HEK293 (cell line): ENCODE measurements at regions not wholly inside any gene's neighbourhood (a gene's known extent, or its start where the extent isn't known, plus 50 kb on each side); places are given as distances from the start of the nearest gene placed in this dataset.
"Not testable (repeated sequence)": the region's sequence is repeated elsewhere in the genome, so short reads cannot be mapped to it uniquely, and the experiment has no call there.

Source experiments
- CTCF ChIA-PET: fragments of 350-600 bp; formaldehyde crosslinking; extraction: SDS; loops from one replicate; lab custom pipeline; 2021; ENCODE audit warnings: antibody characterized with exemption; lab: Yijun Ruan, JAX
- POLR2A ChIA-PET: fragments of 300-600 bp; formaldehyde crosslinking; extraction: SDS; loops from one replicate; lab custom pipeline; 2020; ENCODE audit warnings: antibody characterized with exemption, inconsistent platforms; lab: Yijun Ruan, JAX
- H3K27ac ChIP-seq: fragments of 200-500 bp; sonication (Bioruptor generic); 2 replicates; pipeline ENCODE4 v1.5.1; 2014; ENCODE audit warnings: low read depth, low read length, control low read depth, inconsistent platforms; ENCODE audit errors: extremely low read depth
- H3K36me3 ChIP-seq, 2 experiments: fragments of 200-500 bp in 1 of 2; sonication (Bioruptor generic) in 1 of 2; 1 replicate in 1 of 2; 2 replicates in 1 of 2; pipeline ENCODE4 v1.5.1; 2014 to 2017; ENCODE audit warnings: inconsistent platforms in 2 of 2, low read length in 2 of 2; ENCODE audit not compliant: control insufficient read depth in 2 of 2, insufficient read depth in 1 of 2
- H3K4me1 ChIP-seq: fragments of 200-500 bp; sonication (Bioruptor generic); 2 replicates; pipeline ENCODE4 v1.5.1; 2014; ENCODE audit warnings: mild to moderate bottlenecking, low read length, inconsistent platforms; ENCODE audit not compliant: control insufficient read depth, insufficient read depth
- H3K4me3 ChIP-seq: 2 replicates; pipeline ENCODE4 v1.5.1; 2011; ENCODE audit warnings: low read depth, mild to moderate bottlenecking, control low read depth, low read length, moderate library complexity
- H3K9me3 ChIP-seq: fragments of 200-500 bp; sonication (Bioruptor generic); 2 replicates; pipeline ENCODE4 v1.5.1; 2014; ENCODE audit warnings: low read depth, low read length, inconsistent platforms; ENCODE audit not compliant: control insufficient read depth, insufficient read depth
- HIC1 ChIP-seq: fragments of 450-650 bp; formaldehyde crosslinking; IDR thresholded peaks from 2 replicates; pipeline ENCODE4 v1.5.1; 2016; ENCODE audit warnings: missing biosample characterization, missing genetic modification characterization
- KLF8 ChIP-seq: fragments of 450-650 bp; formaldehyde crosslinking; IDR thresholded peaks from 2 replicates; pipeline ENCODE4 v1.5.1; 2016; ENCODE audit warnings: missing biosample characterization, missing genetic modification characterization
- RBAK ChIP-seq: fragments of 450-650 bp; formaldehyde crosslinking; IDR thresholded peaks from 2 replicates; pipeline ENCODE4 v1.5.1; 2016; ENCODE audit warnings: missing biosample characterization, missing genetic modification characterization
- REPIN1 ChIP-seq: fragments of 450-650 bp; formaldehyde crosslinking; IDR thresholded peaks from 2 replicates; pipeline ENCODE4 v1.5.1; 2017; ENCODE audit warnings: missing biosample characterization, missing genetic modification characterization, low read depth
- SETDB1 ChIP-seq: IDR thresholded peaks from one replicate; pipeline ENCODE4 v1.6.1; 2017; ENCODE audit warnings: mild to moderate bottlenecking, low read length, moderate library complexity, mixed read lengths; ENCODE audit not compliant: insufficient read length
- SP3 ChIP-seq: fragments of 450-650 bp; formaldehyde crosslinking; IDR thresholded peaks from 2 replicates; pipeline ENCODE4 v1.5.1; 2016; ENCODE audit warnings: missing biosample characterization, missing genetic modification characterization
- TCF7L2 ChIP-seq: IDR thresholded peaks from 2 replicates; pipeline ENCODE4 v1.6.1; 2011; ENCODE audit warnings: low read depth, mild to moderate bottlenecking, inconsistent platforms, low read length, moderate library complexity, borderline replicate concordance
- YY2 ChIP-seq: fragments of 450-650 bp; formaldehyde crosslinking; IDR thresholded peaks from 2 replicates; pipeline ENCODE4 v1.5.1; 2016; ENCODE audit warnings: missing biosample characterization, missing genetic modification characterization
- ZBTB21 ChIP-seq: fragments of 450-650 bp; formaldehyde crosslinking; IDR thresholded peaks from 2 replicates; pipeline ENCODE4 v1.5.1; 2017; ENCODE audit warnings: missing biosample characterization, missing genetic modification characterization
- ZNF140 ChIP-seq: fragments of 450-650 bp; formaldehyde crosslinking; IDR thresholded peaks from 2 replicates; pipeline ENCODE4 v1.5.1; 2016; ENCODE audit warnings: missing biosample characterization, missing genetic modification characterization
- ZNF169 ChIP-seq: fragments of 450-650 bp; formaldehyde crosslinking; IDR thresholded peaks from 2 replicates; pipeline ENCODE4 v1.5.1; 2016; ENCODE audit warnings: missing biosample characterization, missing genetic modification characterization
- ZNF175 ChIP-seq: fragments of 450-650 bp; formaldehyde crosslinking; IDR thresholded peaks from 2 replicates; pipeline ENCODE4 v1.5.1; 2016; ENCODE audit warnings: missing biosample characterization, missing genetic modification characterization
- ZNF223 ChIP-seq: fragments of 450-650 bp; formaldehyde crosslinking; IDR thresholded peaks from 2 replicates; pipeline ENCODE4 v1.5.1; 2016; ENCODE audit warnings: missing biosample characterization, missing genetic modification characterization
- ZNF23 ChIP-seq: fragments of 450-650 bp; formaldehyde crosslinking; IDR thresholded peaks from 2 replicates; pipeline ENCODE4 v1.5.1; 2016; ENCODE audit warnings: missing biosample characterization, missing genetic modification characterization, borderline replicate concordance
- ZNF501 ChIP-seq: fragments of 450-650 bp; formaldehyde crosslinking; IDR thresholded peaks from 2 replicates; pipeline ENCODE4 v1.5.1; 2016; ENCODE audit warnings: missing biosample characterization, missing genetic modification characterization
- ZNF670 ChIP-seq: fragments of 450-650 bp; formaldehyde crosslinking; IDR thresholded peaks from 2 replicates; pipeline ENCODE4 v1.5.1; 2016; ENCODE audit warnings: missing biosample characterization, missing genetic modification characterization, low read depth
- TF ChIP-seq, protein P1 (sequence below): fragments of 450-650 bp; formaldehyde crosslinking; IDR thresholded peaks from 2 replicates; pipeline ENCODE4 v1.5.1; 2016; ENCODE audit warnings: missing biosample characterization, missing genetic modification characterization
- TF ChIP-seq, protein P2 (sequence below): fragments of 450-650 bp; formaldehyde crosslinking; IDR thresholded peaks from 2 replicates; pipeline ENCODE4; 2016; ENCODE audit warnings: missing biosample characterization, missing genetic modification characterization

DNA sequence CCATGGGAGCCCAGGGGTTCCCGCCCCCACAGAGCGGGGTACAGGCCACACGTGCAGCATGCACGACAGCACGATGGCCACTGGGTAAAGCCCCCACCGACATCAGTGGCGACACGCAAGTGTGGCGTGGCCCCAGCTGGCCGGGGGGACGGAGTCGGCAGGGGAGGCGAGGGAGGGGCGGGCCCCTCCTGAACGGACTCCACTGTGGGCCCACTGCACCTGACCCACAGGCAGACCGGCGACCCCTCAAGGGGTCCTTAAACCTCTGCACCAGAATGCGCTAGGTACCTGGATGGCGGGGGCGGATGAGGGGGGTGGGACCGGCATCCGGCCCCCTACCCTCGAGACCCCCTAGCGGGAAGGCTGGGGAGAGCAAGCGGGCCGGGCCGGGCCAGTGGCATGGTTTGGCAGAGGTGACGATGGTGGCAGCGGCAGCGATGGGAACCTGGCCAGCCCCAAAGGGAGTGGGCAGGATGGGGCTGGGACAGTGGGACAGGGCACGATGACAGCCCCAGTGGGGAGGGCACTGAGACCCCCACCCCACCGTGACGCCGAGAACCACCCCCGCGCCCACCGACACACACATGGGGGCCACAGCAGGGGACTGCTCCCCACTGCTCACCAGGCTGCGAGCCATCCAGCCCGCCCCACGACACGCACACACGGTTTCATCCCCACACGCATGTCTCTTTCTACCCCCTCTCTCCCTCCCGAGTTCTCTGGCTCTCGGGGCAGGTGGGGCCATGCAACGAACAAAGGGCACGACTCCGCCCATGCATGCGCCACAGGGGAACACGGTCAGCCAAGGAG is 91.9 kb upstream of the ANKRD30BL start (continued):
- TF ChIP-seq, protein P1, sequence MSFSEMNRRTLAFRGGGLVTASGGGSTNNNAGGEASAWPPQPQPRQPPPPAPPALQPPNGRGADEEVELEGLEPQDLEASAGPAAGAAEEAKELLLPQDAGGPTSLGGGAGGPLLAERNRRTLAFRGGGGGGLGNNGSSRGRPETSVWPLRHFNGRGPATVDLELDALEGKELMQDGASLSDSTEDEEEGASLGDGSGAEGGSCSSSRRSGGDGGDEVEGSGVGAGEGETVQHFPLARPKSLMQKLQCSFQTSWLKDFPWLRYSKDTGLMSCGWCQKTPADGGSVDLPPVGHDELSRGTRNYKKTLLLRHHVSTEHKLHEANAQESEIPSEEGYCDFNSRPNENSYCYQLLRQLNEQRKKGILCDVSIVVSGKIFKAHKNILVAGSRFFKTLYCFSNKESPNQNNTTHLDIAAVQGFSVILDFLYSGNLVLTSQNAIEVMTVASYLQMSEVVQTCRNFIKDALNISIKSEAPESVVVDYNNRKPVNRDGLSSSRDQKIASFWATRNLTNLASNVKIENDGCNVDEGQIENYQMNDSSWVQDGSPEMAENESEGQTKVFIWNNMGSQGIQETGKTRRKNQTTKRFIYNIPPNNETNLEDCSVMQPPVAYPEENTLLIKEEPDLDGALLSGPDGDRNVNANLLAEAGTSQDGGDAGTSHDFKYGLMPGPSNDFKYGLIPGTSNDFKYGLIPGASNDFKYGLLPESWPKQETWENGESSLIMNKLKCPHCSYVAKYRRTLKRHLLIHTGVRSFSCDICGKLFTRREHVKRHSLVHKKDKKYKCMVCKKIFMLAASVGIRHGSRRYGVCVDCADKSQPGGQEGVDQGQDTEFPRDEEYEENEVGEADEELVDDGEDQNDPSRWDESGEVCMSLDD (tag by site-specific recombination), result no peak
- TF ChIP-seq HIC1 (tag by site-specific recombination), result no peak

DNA sequence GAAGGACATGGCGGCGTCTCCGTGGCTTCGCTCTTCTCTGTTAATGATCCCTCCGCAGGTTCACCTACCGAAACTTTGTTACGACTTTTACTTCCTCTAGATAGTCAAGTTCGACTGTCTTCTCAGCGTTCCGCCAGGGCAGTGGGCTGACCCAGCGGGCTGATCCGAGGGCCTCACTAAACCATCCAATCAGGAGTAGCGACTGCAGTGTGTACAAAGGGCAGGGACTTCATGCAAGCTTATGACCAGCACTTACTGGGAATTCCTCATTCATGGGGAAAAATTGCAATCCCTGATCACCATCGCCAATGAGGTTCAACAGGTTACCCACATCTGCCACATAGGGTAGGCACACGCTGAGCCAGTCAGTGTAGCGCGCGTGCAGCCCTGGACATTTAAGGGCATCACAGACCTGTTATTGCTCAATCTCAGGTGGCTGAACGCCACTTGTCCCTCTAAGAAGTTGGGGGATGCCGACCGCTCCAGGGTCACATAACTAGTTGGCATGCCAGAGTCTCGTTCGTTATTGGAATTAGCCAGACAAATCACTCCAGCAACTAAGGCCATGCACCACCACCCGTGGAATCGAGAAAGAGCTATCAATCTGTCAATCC is 92.7 kb upstream of the ANKRD30BL start:
- H3K4me1 ChIP-seq, CTCF ChIA-PET, POLR2A ChIA-PET, H3K9me3 ChIP-seq, H3K36me3 ChIP-seq, H3K27ac ChIP-seq, H3K4me3 ChIP-seq: not testable (repeated sequence)

GRCh38 chr2:132255714-132256113 is 94.0 kb upstream of the ANKRD30BL start:
- TF ChIP-seq HIC1 (tag by site-specific recombination), result no peak
- TF ChIP-seq ZNF501, result no peak
- no peak for TF ChIP-seq ZNF23 (tag by site-specific recombination)
- no peak for TF ChIP-seq YY2
- no peak for TF ChIP-seq SP3 (tag by site-specific recombination)
- TF ChIP-seq TCF7L2, result no peak
- TF ChIP-seq, protein P2, sequence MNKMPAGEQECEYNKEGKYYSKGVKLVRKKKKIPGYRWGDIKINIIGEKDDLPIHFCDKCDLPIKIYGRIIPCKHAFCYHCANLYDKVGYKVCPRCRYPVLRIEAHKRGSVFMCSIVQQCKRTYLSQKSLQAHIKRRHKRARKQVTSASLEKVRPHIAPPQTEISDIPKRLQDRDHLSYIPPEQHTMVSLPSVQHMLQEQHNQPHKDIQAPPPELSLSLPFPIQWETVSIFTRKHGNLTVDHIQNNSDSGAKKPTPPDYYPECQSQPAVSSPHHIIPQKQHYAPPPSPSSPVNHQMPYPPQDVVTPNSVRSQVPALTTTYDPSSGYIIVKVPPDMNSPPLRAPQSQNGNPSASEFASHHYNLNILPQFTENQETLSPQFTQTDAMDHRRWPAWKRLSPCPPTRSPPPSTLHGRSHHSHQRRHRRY, result no peak
- no peak for TF ChIP-seq ZNF169
- no peak for TF ChIP-seq KLF8 (tag by site-specific recombination)
- no peak for TF ChIP-seq ZNF175 (tag by site-specific recombination)
- TF ChIP-seq ZNF140 (tag by site-specific recombination), result no peak
- no peak for TF ChIP-seq REPIN1
- no peak for TF ChIP-seq ZNF670 (tag by site-specific recombination)
- TF ChIP-seq SETDB1, result no peak
- TF ChIP-seq RBAK (tag by site-specific recombination), result no peak
- TF ChIP-seq ZBTB21 (tag by site-specific recombination), result no peak
- TF ChIP-seq ZNF223 (tag by site-specific recombination), result no peak
- no peaks in the 10 kb centered on the region for H3K36me3 ChIP-seq
- POLR2A ChIA-PET, result no interaction called here
- H3K4me3 ChIP-seq, result no peak overlapping the region
- H3K27ac ChIP-seq, result no peak overlapping the region
- H3K9me3 ChIP-seq, result no peaks in the 10 kb centered on the region
- CTCF ChIA-PET, result no interaction called here
- H3K4me1 ChIP-seq, result no peaks in the 10 kb centered on the region
